Mesenchymal stem cell (in vitro differentiated cells and primary cell): ENCODE measurements at regions not wholly inside any gene's neighbourhood (a gene's known extent, or its start where the extent isn't known, plus 50 kb on each side); places are given as distances from the start of the nearest gene placed in this dataset.

Source experiments
- DNase-seq: peaks from one replicate; pipeline ENCODE4 v3.0.0-alpha.2; 2013
- H2AFZ ChIP-seq: one replicate; pipeline ENCODE4 v1.6.1; 2013; ENCODE audit warnings: low read depth, mild to moderate bottlenecking, control low read depth, inconsistent platforms, low read length, moderate library complexity
- H2AK5ac ChIP-seq: 2 replicates; pipeline ENCODE4 v1.6.1; 2013; ENCODE audit warnings: low read length, moderate library complexity, mild to moderate bottlenecking, inconsistent platforms; ENCODE audit not compliant: severe bottlenecking
- H2BK120ac ChIP-seq: one replicate; pipeline ENCODE4 v1.6.1; 2013; ENCODE audit warnings: low read depth, mild to moderate bottlenecking, inconsistent platforms, low read length, moderate library complexity
- H2BK12ac ChIP-seq, 2 experiments: one replicate each; pipeline ENCODE4 v1.6.1; 2013; ENCODE audit warnings: inconsistent platforms in 2 of 2, low read length in 2 of 2, mild to moderate bottlenecking in 2 of 2, moderate library complexity in 2 of 2, control low read depth in 1 of 2
- H2BK15ac ChIP-seq: one replicate; pipeline ENCODE4 v1.6.1; 2013; ENCODE audit warnings: mild to moderate bottlenecking, low read depth, inconsistent platforms; ENCODE audit not compliant: poor library complexity, severe bottlenecking
- H2BK5ac ChIP-seq: 2 replicates; pipeline ENCODE4 v1.6.1; 2013; ENCODE audit warnings: low read depth, mild to moderate bottlenecking, low read length, control low read depth, inconsistent platforms; ENCODE audit not compliant: poor library complexity, severe bottlenecking
- H3K14ac ChIP-seq, 2 experiments: one replicate each; pipeline ENCODE4 v1.6.1; 2013; ENCODE audit warnings: inconsistent platforms in 2 of 2, low read length in 2 of 2, control low read depth in 1 of 2, mild to moderate bottlenecking in 1 of 2, moderate library complexity in 1 of 2
- H3K18ac ChIP-seq, 2 experiments: one replicate each; pipeline ENCODE4 v1.6.1; 2013; ENCODE audit warnings: inconsistent platforms in 2 of 2, low read length in 2 of 2, control low read depth in 1 of 2, low read depth in 1 of 2, mild to moderate bottlenecking in 1 of 2
- H3K23ac ChIP-seq, 2 experiments: one replicate each; pipeline ENCODE4 v1.6.1; 2013; ENCODE audit warnings: inconsistent platforms in 2 of 2, low read length in 2 of 2, mild to moderate bottlenecking in 2 of 2, moderate library complexity in 2 of 2, control low read depth in 1 of 2
- H3K27ac ChIP-seq: 2 replicates; pipeline ENCODE4 v1.5.1; 2013; ENCODE audit warnings: mild to moderate bottlenecking, moderate library complexity, low read length, control low read depth, inconsistent platforms; ENCODE audit not compliant: poor library complexity, severe bottlenecking
- H3K27me3 ChIP-seq, 2 experiments: 2 replicates each; pipeline versions ENCODE4 v1.6.1 to v1.7.0; 2013; ENCODE audit warnings: low read length in 2 of 2, mild to moderate bottlenecking in 2 of 2, moderate library complexity in 2 of 2, control low read depth in 1 of 2, inconsistent platforms in 1 of 2; ENCODE audit not compliant: control insufficient read depth in 1 of 2, insufficient read depth in 1 of 2
- H3K36me3 ChIP-seq, 2 experiments: 2 replicates each; pipeline versions ENCODE4 v1.6.1 to v1.7.0; 2013; ENCODE audit warnings: low read length in 2 of 2, control low read depth in 1 of 2, inconsistent platforms in 1 of 2, low read depth in 1 of 2, mild to moderate bottlenecking in 1 of 2; ENCODE audit not compliant: insufficient read depth in 2 of 2, control insufficient read depth in 1 of 2
- H3K4ac ChIP-seq, 2 experiments: one replicate each; pipeline ENCODE4 v1.6.1; 2013; ENCODE audit warnings: inconsistent platforms in 2 of 2, low read length in 2 of 2, mild to moderate bottlenecking in 2 of 2, moderate library complexity in 2 of 2, control low read depth in 1 of 2, low read depth in 1 of 2
- H3K4me1 ChIP-seq: 2 replicates; pipeline ENCODE4 v1.6.1; 2013; ENCODE audit warnings: low read depth, low read length, control low read depth; ENCODE audit not compliant: control insufficient read depth, insufficient read depth
- H3K4me2 ChIP-seq: 2 replicates; pipeline ENCODE4 v1.6.1; 2013; ENCODE audit warnings: low read length, mild to moderate bottlenecking, inconsistent platforms; ENCODE audit not compliant: poor library complexity, severe bottlenecking
- H3K4me3 ChIP-seq, 2 experiments: 2 replicates each; pipeline versions ENCODE4 v1.5.1 to v1.7.0; 2013; ENCODE audit warnings: low read length in 2 of 2, mild to moderate bottlenecking in 2 of 2, control low read depth in 1 of 2, low read depth in 1 of 2; ENCODE audit not compliant: insufficient read depth in 1 of 2
- H3K79me1 ChIP-seq: replicated peaks from 2 replicates; pipeline ENCODE4 v1.6.1; 2013; ENCODE audit warnings: mild to moderate bottlenecking, control low read depth, low read length, inconsistent platforms; ENCODE audit not compliant: poor library complexity, severe bottlenecking
- H3K9ac ChIP-seq: 2 replicates; pipeline ENCODE4 v1.7.0; 2013; ENCODE audit warnings: mild to moderate bottlenecking, low read length, moderate library complexity
- H3K9me3 ChIP-seq: 2 replicates; pipeline ENCODE4 v1.7.0; 2013; ENCODE audit warnings: mild to moderate bottlenecking, low read length; ENCODE audit not compliant: control insufficient read depth
- H4K8ac ChIP-seq: one replicate; pipeline ENCODE4 v1.6.1; 2013; ENCODE audit warnings: inconsistent platforms, mild to moderate bottlenecking, low read length, moderate library complexity
- H4K91ac ChIP-seq: one replicate; pipeline ENCODE4 v1.6.1; 2013; ENCODE audit warnings: mild to moderate bottlenecking, low read length, inconsistent platforms
- WGBS: methylation state at CpG from one replicate; pipeline ENCODE4 v1.1.7; 2013; ENCODE audit warnings: mixed read lengths; 5-methylcytosine and 5-hydroxymethylcytosine counted together

DNA sequence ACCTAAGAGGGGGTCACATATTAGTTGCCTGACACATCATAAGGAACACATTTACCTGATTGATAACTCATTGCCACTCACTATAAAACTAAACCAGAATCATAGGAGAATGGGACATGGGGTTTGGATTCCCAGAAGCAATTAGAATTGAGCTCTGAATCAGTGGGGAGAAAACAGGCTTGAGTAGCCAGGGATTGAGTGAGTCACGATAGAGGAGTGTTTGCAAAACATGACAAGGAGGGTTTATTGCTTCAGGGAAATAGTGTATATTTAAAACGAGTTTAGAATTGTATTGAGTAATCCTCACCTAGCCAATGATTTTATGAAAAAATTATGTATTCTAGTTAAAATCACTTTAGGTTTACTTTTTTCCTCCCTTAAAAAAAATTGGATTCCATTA, 101.1 kb upstream of the THRB start:
- DNase-seq, result peak; percentile 75
- Histone ChIP-seq H2BK12ac (no peak overlapping the region), H3K18ac (no peak overlapping the region), H2BK15ac (no peak overlapping the region), H3K23ac (no peak overlapping the region), H2BK5ac (no peak overlapping the region), H2AK5ac (no peak overlapping the region), H3K14ac (no peak overlapping the region), H3K27me3 (no peaks in the 10 kb centered on the region), H3K36me3 (no peaks in the 10 kb centered on the region), H3K79me1 (no peaks in the 10 kb centered on the region), H3K4me1 (no peaks in the 10 kb centered on the region), H2BK120ac (no peak overlapping the region), H3K9ac (no peak overlapping the region), H2AFZ (no peak overlapping the region), H3K27ac (no peak overlapping the region), H3K4me3 (no peak overlapping the region), H3K4ac (no peak overlapping the region), H3K9me3 (no peaks in the 10 kb centered on the region), H4K91ac (no peak overlapping the region), H4K8ac (no peak overlapping the region), H3K4me2 (no peak overlapping the region)
- WGBS, result 27% methylated on average over 1 of the region's 2 CpGs

DNA sequence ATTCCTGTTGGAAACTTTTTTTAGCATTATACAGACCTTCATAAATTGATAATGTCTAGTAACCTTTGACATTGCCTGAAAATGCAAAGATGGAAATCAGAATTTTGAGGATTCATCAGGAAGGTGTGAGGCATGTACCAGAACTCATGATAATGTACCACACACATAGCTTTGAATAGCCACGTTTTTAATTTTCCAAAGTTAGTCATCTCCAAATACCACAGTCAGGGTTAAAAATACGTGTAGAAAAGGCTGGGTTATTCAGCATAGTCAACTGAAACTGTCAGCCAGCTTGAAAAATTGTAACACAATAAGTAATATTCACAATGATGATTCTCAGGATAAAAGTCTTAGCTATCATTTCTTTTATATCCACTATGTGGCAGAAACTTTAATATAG, 102.0 kb upstream of the THRB start:
- DNase-seq, result no peak
- no peak overlapping the region for H3K14ac ChIP-seq
- H4K8ac ChIP-seq, result no peak overlapping the region
- H3K4me1 ChIP-seq, result no peaks in the 10 kb centered on the region
- no peaks in the 10 kb centered on the region for H3K27me3 ChIP-seq
- no peak overlapping the region for H2BK5ac ChIP-seq
- WGBS, result 60% methylated on average over 1 of the region's 2 CpGs
- H2BK12ac ChIP-seq, result no peak overlapping the region
- no peak overlapping the region for H2AFZ ChIP-seq
- no peaks in the 10 kb centered on the region for H3K36me3 ChIP-seq
- no peak overlapping the region for H2BK15ac ChIP-seq
- no peaks in the 10 kb centered on the region for H3K79me1 ChIP-seq
- no peak overlapping the region for H2BK120ac ChIP-seq
- no peaks in the 10 kb centered on the region for H3K9me3 ChIP-seq
- H3K4ac ChIP-seq, result no peak overlapping the region
- no peak overlapping the region for H3K18ac ChIP-seq
- no peak overlapping the region for H2AK5ac ChIP-seq
- H3K23ac ChIP-seq, result no peak overlapping the region
- no peak overlapping the region for H3K4me2 ChIP-seq
- H3K4me3 ChIP-seq, result no peak overlapping the region
- no peak overlapping the region for H3K27ac ChIP-seq
- H3K9ac ChIP-seq, result no peak overlapping the region
- H4K91ac ChIP-seq, result no peak overlapping the region

DNA sequence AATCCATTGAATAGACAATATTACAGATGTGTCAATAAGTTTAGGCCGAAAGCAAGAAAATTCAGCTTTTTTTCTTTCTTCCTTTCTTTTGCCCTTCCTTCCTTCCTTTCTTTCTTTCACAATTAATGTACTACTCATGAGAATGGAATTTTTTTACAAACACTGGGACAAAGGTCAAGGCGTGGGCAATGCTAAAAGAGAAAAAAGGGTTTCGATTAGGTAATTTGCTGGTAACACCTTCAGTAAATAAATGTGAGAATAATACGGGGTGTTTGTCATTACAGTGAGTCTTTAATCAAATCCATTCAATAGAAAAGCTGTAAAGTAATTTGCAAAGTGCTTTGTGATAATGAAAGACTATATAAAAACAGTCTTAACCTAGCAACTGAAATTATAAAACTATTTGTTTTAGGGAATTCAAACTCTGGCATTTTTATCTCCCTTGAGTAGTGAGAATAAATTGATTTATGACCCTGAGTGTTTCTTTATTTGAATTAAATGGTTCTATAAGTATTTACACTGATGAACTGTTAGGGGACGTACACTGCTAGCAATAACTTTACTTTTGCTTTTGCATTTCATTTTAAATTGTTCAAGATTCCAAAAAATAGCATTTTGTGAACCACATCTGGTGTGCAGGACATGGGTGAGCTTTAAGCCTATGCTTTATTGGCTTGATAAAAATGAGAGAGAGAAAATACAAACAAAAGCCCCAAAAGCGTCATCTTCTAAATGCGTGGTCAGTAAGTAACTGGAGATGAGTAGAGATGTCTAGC, 104.2 kb upstream of the THRB start:
- H3K4me3 ChIP-seq, result peak overlapping the region in 1 of 2 experiments; percentile 8
- no peaks in the 10 kb centered on the region for H3K9me3 ChIP-seq
- H3K4me1 ChIP-seq, result peaks cover 2% of the 10 kb centered on the region
- H3K9ac ChIP-seq, result peak overlapping the region; percentile 21
- H3K79me1 ChIP-seq, result no peaks in the 10 kb centered on the region
- H4K8ac ChIP-seq, result no peak overlapping the region
- no peaks in the 10 kb centered on the region for H3K27me3 ChIP-seq
- H3K36me3 ChIP-seq, result no peaks in the 10 kb centered on the region
- H2AK5ac ChIP-seq, result no peak overlapping the region
- no peak overlapping the region for H3K23ac ChIP-seq
- H2BK15ac ChIP-seq, result no peak overlapping the region
- H2BK5ac ChIP-seq, result no peak overlapping the region
- H4K91ac ChIP-seq, result no peak overlapping the region
- H3K4ac ChIP-seq, result no peak overlapping the region
- no peak overlapping the region for H3K27ac ChIP-seq
- H3K14ac ChIP-seq, result no peak overlapping the region
- H3K4me2 ChIP-seq, result no peak overlapping the region
- WGBS, result 72% methylated on average over 4 of the region's 7 CpGs
- no peak overlapping the region for H2BK120ac ChIP-seq
- H3K18ac ChIP-seq, result no peak overlapping the region
- DNase-seq, result peak; percentile 58
- no peak overlapping the region for H2AFZ ChIP-seq
- no peak overlapping the region for H2BK12ac ChIP-seq

DNA sequence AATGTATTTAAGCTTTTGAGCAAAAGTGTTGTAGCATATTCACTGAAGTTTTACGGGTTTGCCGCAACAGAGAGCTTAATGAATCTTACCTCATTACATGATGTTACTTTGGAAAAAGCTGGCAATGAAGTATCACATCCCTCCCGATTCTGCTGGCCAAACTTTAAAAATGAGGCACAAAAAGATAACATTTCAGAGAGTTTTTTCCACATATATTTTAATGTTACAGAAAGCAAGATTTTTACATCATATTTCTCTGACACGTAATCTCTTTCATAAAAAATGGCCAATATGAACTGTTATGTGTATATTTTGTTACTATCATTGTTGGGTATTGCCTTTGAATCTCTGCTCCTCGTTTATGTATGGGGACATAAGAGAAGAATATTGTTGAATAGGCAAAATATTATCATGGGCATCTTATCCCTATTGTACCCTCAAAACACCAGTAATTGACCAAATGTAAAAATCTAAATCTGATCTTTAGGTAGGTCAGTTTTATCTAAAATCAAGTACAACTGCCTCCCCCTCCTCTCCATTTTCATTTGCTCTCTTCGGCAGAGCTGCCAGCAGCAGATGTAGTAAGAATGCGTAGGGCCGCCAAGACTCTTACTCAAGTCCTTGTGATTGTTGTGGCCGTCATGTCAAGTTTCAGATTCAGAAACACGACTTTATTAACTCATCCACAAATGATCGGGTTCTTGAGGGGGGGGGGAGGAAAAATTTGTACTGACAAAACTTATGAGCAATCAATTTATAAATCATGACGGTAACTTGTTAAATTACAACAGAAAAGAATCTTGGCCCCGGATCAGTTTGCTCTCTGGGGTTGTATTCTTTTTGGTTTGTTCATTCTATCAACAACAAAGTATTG, 106.7 kb upstream of the THRB start:
- no peak overlapping the region for H2AK5ac ChIP-seq
- H2BK5ac ChIP-seq, result no peak overlapping the region
- H3K4ac ChIP-seq, result no peak overlapping the region
- H3K9ac ChIP-seq, result peak overlapping the region; percentile 71
- H3K27me3 ChIP-seq, result no peaks in the 10 kb centered on the region
- H3K18ac ChIP-seq, result no peak overlapping the region
- H3K9me3 ChIP-seq, result no peaks in the 10 kb centered on the region
- H3K4me2 ChIP-seq, result no peak overlapping the region
- H3K36me3 ChIP-seq, result no peaks in the 10 kb centered on the region
- no peak overlapping the region for H3K23ac ChIP-seq
- H3K4me3 ChIP-seq, result peak overlapping the region in 1 of 2 experiments; percentile 48
- no peak overlapping the region for H2BK120ac ChIP-seq
- H2BK12ac ChIP-seq, result no peak overlapping the region
- no peak overlapping the region for H4K91ac ChIP-seq
- no peaks in the 10 kb centered on the region for H3K79me1 ChIP-seq
- H4K8ac ChIP-seq, result no peak overlapping the region
- H3K4me1 ChIP-seq, result peaks cover 3% of the 10 kb centered on the region
- no peak overlapping the region for H2BK15ac ChIP-seq
- no peak overlapping the region for H3K14ac ChIP-seq
- 97% methylated on average over 6 of the region's 13 CpGs for WGBS
- DNase-seq, result no peak
- H2AFZ ChIP-seq, result no peak overlapping the region
- H3K27ac ChIP-seq, result no peak overlapping the region
